ENCODE measurements at regions not wholly inside any gene's neighbourhood (a gene's known extent, or its start where the extent isn't known, plus 50 kb on each side); places are given as distances from the start of the nearest gene placed in this dataset.

GRCh38 chr1:81472387-81472786, 328.3 kb upstream of the ADGRL2 start:
- no peak for TF ChIP-seq EZH2 (IDR thresholded peaks at IDR 0.05; ENCODE audit: low read depth, low read length, severe bottlenecking)
- TF ChIP-seq, protein P1, sequence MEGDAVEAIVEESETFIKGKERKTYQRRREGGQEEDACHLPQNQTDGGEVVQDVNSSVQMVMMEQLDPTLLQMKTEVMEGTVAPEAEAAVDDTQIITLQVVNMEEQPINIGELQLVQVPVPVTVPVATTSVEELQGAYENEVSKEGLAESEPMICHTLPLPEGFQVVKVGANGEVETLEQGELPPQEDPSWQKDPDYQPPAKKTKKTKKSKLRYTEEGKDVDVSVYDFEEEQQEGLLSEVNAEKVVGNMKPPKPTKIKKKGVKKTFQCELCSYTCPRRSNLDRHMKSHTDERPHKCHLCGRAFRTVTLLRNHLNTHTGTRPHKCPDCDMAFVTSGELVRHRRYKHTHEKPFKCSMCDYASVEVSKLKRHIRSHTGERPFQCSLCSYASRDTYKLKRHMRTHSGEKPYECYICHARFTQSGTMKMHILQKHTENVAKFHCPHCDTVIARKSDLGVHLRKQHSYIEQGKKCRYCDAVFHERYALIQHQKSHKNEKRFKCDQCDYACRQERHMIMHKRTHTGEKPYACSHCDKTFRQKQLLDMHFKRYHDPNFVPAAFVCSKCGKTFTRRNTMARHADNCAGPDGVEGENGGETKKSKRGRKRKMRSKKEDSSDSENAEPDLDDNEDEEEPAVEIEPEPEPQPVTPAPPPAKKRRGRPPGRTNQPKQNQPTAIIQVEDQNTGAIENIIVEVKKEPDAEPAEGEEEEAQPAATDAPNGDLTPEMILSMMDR (IDR thresholded peaks at IDR 0.05; ENCODE audit: control extremely low read depth in 1 of 3, insufficient read depth in 1 of 3, low read depth in 1 of 3, low read length in 3 of 3): no peak
- no peak for TF ChIP-seq GTF2F1 (IDR thresholded peaks at IDR 0.05; ENCODE audit: borderline replicate concordance, low read depth, low read length)
- TF ChIP-seq POLR2A (IDR thresholded peaks at IDR 0.05; ENCODE audit: control extremely low read depth in 1 of 2, low read depth in 2 of 2, low read length in 2 of 2): no peak
- no peak for TF ChIP-seq CBX5 (IDR thresholded peaks at IDR 0.05; ENCODE audit: low read depth, low read length)
- no peak for TF ChIP-seq SIX5 (IDR thresholded peaks at IDR 0.05; ENCODE audit: low read depth, low read length)
- TF ChIP-seq RFX5 (IDR thresholded peaks at IDR 0.05; ENCODE audit: borderline replicate concordance, low read depth, low read length): no peak
- no peak for TF ChIP-seq CHD1 (IDR thresholded peaks at IDR 0.05; ENCODE audit: low read depth, low read length)

Measured in H1 (cell line).